H1 (cell line): ENCODE measurements at regions not wholly inside any gene's neighbourhood (a gene's known extent, or its start where the extent isn't known, plus 50 kb on each side); places are given as distances from the start of the nearest gene placed in this dataset.

ENCODE experiments used
- CTCF ChIA-PET: fragments of 300-600 bp; sonication (Branson Sonifier 250); formaldehyde crosslinking; loops from one replicate; lab custom pipeline; 2021; ENCODE audit not compliant: partially characterized antibody; lab: Charles Lee
- POLR2A ChIA-PET: fragments of 300-600 bp; sonication (Branson Sonifier 250); formaldehyde crosslinking; loops from one replicate; lab custom pipeline; 2021; ENCODE audit warnings: inconsistent platforms; ENCODE audit not compliant: partially characterized antibody; lab: Charles Lee
- DNase-seq, 2 experiments: peaks; one replicate each; pipeline versions ENCODE4 v3.0.0 to v3.0.0-alpha.2; 2010 to 2022; ENCODE audit warnings: low spot score in 2 of 2, low read depth in 1 of 2, mixed read lengths in 1 of 2
- FAIRE-seq: peaks from 2 replicates; lab custom pipeline; 2011; peaks lifted over from hg19 to GRCh38; lab: Jason Lieb, UNC
- H2AFZ ChIP-seq: 2 replicates; pipeline ENCODE4 v1.8.1; 2012; ENCODE audit warnings: low read length, inconsistent platforms
- H2AK5ac ChIP-seq: 2 replicates; pipeline ENCODE4 v1.6.1; 2013; ENCODE audit warnings: low read depth, low read length
- H2BK120ac ChIP-seq: replicated peaks from 2 replicates; pipeline ENCODE3; 2013; ENCODE audit warnings: low read depth, low read length, inconsistent platforms
- H2BK12ac ChIP-seq: 2 replicates; pipeline ENCODE4 v1.6.1; 2013; ENCODE audit warnings: low read depth, low read length
- H2BK15ac ChIP-seq: 2 replicates; pipeline ENCODE4 v1.6.1; 2013; ENCODE audit warnings: low read length
- H2BK20ac ChIP-seq: 2 replicates; pipeline ENCODE4 v1.6.1; 2013; ENCODE audit warnings: low read length
- H2BK5ac ChIP-seq: 2 replicates; pipeline ENCODE4 v1.6.1; 2013; ENCODE audit warnings: low read depth, low read length
- H3K14ac ChIP-seq: 2 replicates; pipeline ENCODE4 v1.6.1; 2013; ENCODE audit warnings: inconsistent platforms; ENCODE audit not compliant: insufficient read length
- H3K18ac ChIP-seq: 2 replicates; pipeline ENCODE4 v1.6.1; 2013; ENCODE audit warnings: low read length; ENCODE audit errors: extremely low read depth
- H3K23ac ChIP-seq: 2 replicates; pipeline ENCODE4 v1.6.1; 2013; ENCODE audit warnings: inconsistent platforms; ENCODE audit not compliant: insufficient read length
- H3K23me2 ChIP-seq: 2 replicates; pipeline ENCODE4 v1.6.1; 2013; ENCODE audit warnings: low read depth, low read length
- H3K27ac ChIP-seq: 2 replicates; pipeline ENCODE4 v1.6.1; 2011; ENCODE audit warnings: low read depth, low read length, inconsistent platforms
- H3K27me3 ChIP-seq, 4 experiments: replicated peaks in 1 of 4; 1 replicate in 1 of 4; 2 replicates in 3 of 4; pipeline versions ENCODE4 v1.6.1 to v1.8.1; 2011 to 2013; ENCODE audit warnings: low read length in 3 of 4, mild to moderate bottlenecking in 3 of 4, inconsistent platforms in 2 of 4, mixed read lengths in 2 of 4, moderate library complexity in 1 of 4; ENCODE audit not compliant: control insufficient read depth in 3 of 4, insufficient read depth in 3 of 4; ENCODE audit errors: extremely low read depth in 1 of 4
- H3K36me3 ChIP-seq, 4 experiments: 2 replicates each; pipeline versions ENCODE4 v1.6.1 to v1.8.1; 2011 to 2013; ENCODE audit warnings: mild to moderate bottlenecking in 4 of 4, low read length in 3 of 4, moderate library complexity in 2 of 4, control low read depth in 1 of 4, inconsistent platforms in 1 of 4; ENCODE audit not compliant: insufficient read depth in 4 of 4, control insufficient read depth in 2 of 4
- H3K4ac ChIP-seq: replicated peaks from 2 replicates; pipeline ENCODE3; 2013; ENCODE audit warnings: low read length, low read depth, mixed read lengths, inconsistent platforms; ENCODE audit not compliant: insufficient read length
- H3K4me1 ChIP-seq, 4 experiments: replicated peaks in 1 of 4; 1 replicate in 1 of 4; 2 replicates in 3 of 4; pipeline versions ENCODE4 v1.6.1 to v1.8.1; 2011 to 2013; ENCODE audit warnings: low read length in 3 of 4, inconsistent platforms in 2 of 4, mixed read lengths in 1 of 4; ENCODE audit not compliant: insufficient read depth in 4 of 4, control insufficient read depth in 3 of 4
- H3K4me2 ChIP-seq, 2 experiments: 2 replicates each; pipeline versions ENCODE4 v1.6.1 to v1.8.1; 2011 to 2013; ENCODE audit warnings: low read depth in 2 of 2, low read length in 2 of 2, control low read depth in 1 of 2, inconsistent platforms in 1 of 2, mild to moderate bottlenecking in 1 of 2; ENCODE audit not compliant: insufficient read depth in 1 of 2
- H3K4me3 ChIP-seq, 4 experiments: fragments of 200-600, 300-600 bp in 1 of 4; sonication (generic), shearing (Covaris generic), sonication (Bioruptor Twin) in 1 of 4; 2 replicates each; pipeline versions ENCODE4 v1.5.1 to v1.8.1; 2011 to 2016; ENCODE audit warnings: low read length in 4 of 4, low read depth in 3 of 4, control low read depth in 2 of 4, inconsistent platforms in 2 of 4, mild to moderate bottlenecking in 2 of 4, mixed read lengths in 1 of 4, moderate library complexity in 1 of 4; ENCODE audit not compliant: insufficient read depth in 2 of 4; ENCODE audit errors: extremely low read depth in 1 of 4
- H3K56ac ChIP-seq: replicated peaks from 2 replicates; pipeline ENCODE3; 2013; ENCODE audit warnings: low read depth, mild to moderate bottlenecking, mixed read lengths, low read length, inconsistent platforms; ENCODE audit not compliant: insufficient read length
- H3K79me1 ChIP-seq: 2 replicates; pipeline ENCODE4 v1.6.1; 2013; ENCODE audit warnings: low read depth, low read length, control low read depth
- H3K79me2 ChIP-seq, 2 experiments: 2 replicates each; pipeline versions ENCODE4 v1.6.1 to v1.8.1; 2012 to 2013; ENCODE audit warnings: low read length in 2 of 2, mild to moderate bottlenecking in 2 of 2, inconsistent platforms in 1 of 2; ENCODE audit not compliant: insufficient read depth in 2 of 2, control insufficient read depth in 1 of 2
- H3K9ac ChIP-seq, 4 experiments: replicated peaks in 1 of 4; 1 replicate in 1 of 4; 2 replicates in 3 of 4; pipeline versions ENCODE4 v1.6.1 to v1.8.1; 2011 to 2013; ENCODE audit warnings: low read depth in 3 of 4, low read length in 3 of 4, control low read depth in 2 of 4, mild to moderate bottlenecking in 2 of 4, moderate library complexity in 2 of 4, inconsistent platforms in 1 of 4; ENCODE audit errors: extremely low read depth in 1 of 4
- H3K9me3 ChIP-seq, 2 experiments: 2 replicates each; pipeline versions ENCODE4 v1.6.1 to v1.8.1; 2012 to 2013; ENCODE audit warnings: mild to moderate bottlenecking in 2 of 2, moderate library complexity in 2 of 2, control low read depth in 1 of 2, inconsistent platforms in 1 of 2, low read depth in 1 of 2, low read length in 1 of 2, mixed read lengths in 1 of 2; ENCODE audit not compliant: insufficient read depth in 2 of 2
- H4K20me1 ChIP-seq, 2 experiments: replicated peaks in 1 of 2; 2 replicates each; pipeline versions ENCODE3 to v1.8.1; 2011 to 2013; ENCODE audit warnings: inconsistent platforms in 2 of 2, low read length in 2 of 2, mild to moderate bottlenecking in 1 of 2; ENCODE audit not compliant: insufficient read depth in 2 of 2, control insufficient read depth in 1 of 2
- H4K5ac ChIP-seq: 2 replicates; pipeline ENCODE4 v1.6.1; 2013; ENCODE audit warnings: low read length, low read depth, mixed read lengths, inconsistent platforms; ENCODE audit not compliant: insufficient read length
- H4K8ac ChIP-seq: 2 replicates; pipeline ENCODE4 v1.8.0; 2013; ENCODE audit warnings: mild to moderate bottlenecking, moderate library complexity, low read length, inconsistent platforms; ENCODE audit not compliant: insufficient read depth; ENCODE audit errors: extremely low read depth
- H4K91ac ChIP-seq: replicated peaks from 2 replicates; pipeline ENCODE3; 2013; ENCODE audit warnings: low read length, mixed read lengths, inconsistent platforms; ENCODE audit not compliant: insufficient read length
- CHD1 ChIP-seq: IDR thresholded peaks from 2 replicates; pipeline ENCODE4 v1.6.1; 2012; ENCODE audit warnings: low read depth, low read length, improper control_type of control experiment
- E2F6 ChIP-seq: IDR thresholded peaks from 2 replicates; pipeline ENCODE4 v1.6.1; 2012; ENCODE audit warnings: inconsistent platforms
- HDAC6 ChIP-seq: IDR thresholded peaks from one replicate; pipeline ENCODE4 v1.7.1; 2012; ENCODE audit warnings: low read depth, mild to moderate bottlenecking, inconsistent platforms, low read length, moderate library complexity
- KDM1A ChIP-seq: fragments of 200-600, 300-600 bp; sonication (generic); IDR thresholded peaks from 2 replicates; pipeline ENCODE4 v1.7.1; 2016; ENCODE audit warnings: mild to moderate bottlenecking, low read length, borderline replicate concordance
- SUZ12 ChIP-seq: fragments of 200-600 bp; sonication (generic); IDR thresholded peaks from 2 replicates; pipeline ENCODE4 v1.6.1; 2012; ENCODE audit warnings: mild to moderate bottlenecking, inconsistent platforms, low read length, moderate library complexity, mixed read lengths
- WGBS, 2 experiments: shearing (Covaris generic) in 1 of 2; methylation state at CpG; one replicate each; pipeline versions ENCODE4 v1.1.6 to v1.1.7; 2013 to 2015; ENCODE audit warnings: low lambda C conversion rate in 2 of 2, mixed read lengths in 2 of 2, inconsistent platforms in 1 of 2, low coverage in 1 of 2, missing lambda C conversion rate in 1 of 2; ENCODE audit not compliant: insufficient replicate concordance in 2 of 2, insufficient coverage in 1 of 2, insufficient read length in 1 of 2; ENCODE audit errors: extremely low coverage in 1 of 2, missing lambda C conversion rate in 1 of 2; 5-methylcytosine and 5-hydroxymethylcytosine counted together
- TF ChIP-seq, protein P1 (sequence below): IDR thresholded peaks from 2 replicates; pipeline ENCODE4 v1.6.1; 2011; ENCODE audit warnings: low read length, improper control_type of control experiment

- Histone ChIP-seq H4K20me1 (no peaks in the 10 kb centered on the region), H3K23me2 (no peaks in the 10 kb centered on the region), H3K18ac (no peak overlapping the region), H4K8ac (no peak overlapping the region), H3K36me3 (no peaks in the 10 kb centered on the region), H3K79me1 (no peaks in the 10 kb centered on the region), H3K9me3 (no peaks in the 10 kb centered on the region), H2BK120ac (no peak overlapping the region), H3K27ac (no peak overlapping the region), H2BK12ac (no peak overlapping the region), H4K5ac (no peak overlapping the region), H2AK5ac (no peak overlapping the region), H3K9ac (no peak overlapping the region), H3K27me3 (no peaks in the 10 kb centered on the region), H4K91ac (no peak overlapping the region), H2BK20ac (no peak overlapping the region), H3K4ac (no peak overlapping the region), H3K4me2 (no peak overlapping the region), H3K4me1 (no peaks in the 10 kb centered on the region), H2AFZ (no peak overlapping the region), H3K56ac (no peak overlapping the region), H3K14ac (no peak overlapping the region), H2BK5ac (no peak overlapping the region), H2BK15ac (no peak overlapping the region), H3K4me3 (no peak overlapping the region), H3K23ac (no peak overlapping the region), H3K79me2 (no peaks in the 10 kb centered on the region)
- DNase-seq (no peak), FAIRE-seq (no peak)
- WGBS, 2 experiments = 90% methylated on average over 4 of the region's 4 CpGs; no CpG with 5 or more reads in 1 of the 2 experiments
- POLR2A ChIA-PET = no interaction called here
- CTCF ChIA-PET = interaction anchor here (1.1 kb wide), 1 partner anchor 553 kb away, joined by 4 read pairs; no protein-coding TSS in a partner anchor
- no peak for TF ChIP-seq KDM1A
- TF ChIP-seq, protein P1, sequence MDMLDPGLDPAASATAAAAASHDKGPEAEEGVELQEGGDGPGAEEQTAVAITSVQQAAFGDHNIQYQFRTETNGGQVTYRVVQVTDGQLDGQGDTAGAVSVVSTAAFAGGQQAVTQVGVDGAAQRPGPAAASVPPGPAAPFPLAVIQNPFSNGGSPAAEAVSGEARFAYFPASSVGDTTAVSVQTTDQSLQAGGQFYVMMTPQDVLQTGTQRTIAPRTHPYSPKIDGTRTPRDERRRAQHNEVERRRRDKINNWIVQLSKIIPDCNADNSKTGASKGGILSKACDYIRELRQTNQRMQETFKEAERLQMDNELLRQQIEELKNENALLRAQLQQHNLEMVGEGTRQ = no peak
- TF ChIP-seq CHD1 = no peak
- TF ChIP-seq E2F6 = no peak
- TF ChIP-seq HDAC6 = no peak
- no peak for TF ChIP-seq SUZ12
These were observed 174.7 kb downstream of the GAS1 start for GRCh38 chr9:86772635-86772993.
